Fibroblast of upper back skin (primary cell): ENCODE measurements at regions not wholly inside any gene's neighbourhood (a gene's known extent, or its start where the extent isn't known, plus 50 kb on each side); places are given as distances from the start of the nearest gene placed in this dataset.
A peak's percentile ranks its signal among the peaks of the same experiment; 100 is the strongest.
"Not testable (repeated sequence)": the region's sequence is repeated elsewhere in the genome, so short reads cannot be mapped to it uniquely, and the experiment has no call there.

ENCODE experiments used
- DNase-seq: peaks from one replicate; pipeline ENCODE4 v3.0.0-alpha.2; 2013

GRCh38 chr11:19428206-19429002 is 187.7 kb upstream of the E2F8 start:
- DNase-seq, result no peak

GRCh38 chr11:19426756-19427403 is 186.1 kb upstream of the E2F8 start:
- DNase-seq, result peak; percentile 62

GRCh38 chr11:19426011-19426755 is 185.4 kb upstream of the E2F8 start:
- no peak for DNase-seq

GRCh38 chr11:19422276-19422675 is 181.5 kb upstream of the E2F8 start:
- no peak for DNase-seq

GRCh38 chr11:19420868-19421533 is 180.3 kb upstream of the E2F8 start:
- DNase-seq, result no peak

- DNase-seq, result peak; percentile 22
Observed at GRCh38 chr11:19419808-19420207, 179.1 kb upstream of the E2F8 start.

GRCh38 chr11:19419021-19419750 is 178.4 kb upstream of the E2F8 start:
- peak; percentile 80 for DNase-seq

- DNase-seq, result no peak
Observed at GRCh38 chr11:19418221-19418620, 177.5 kb upstream of the E2F8 start.

GRCh38 chr11:19412070-19412469 is 171.3 kb upstream of the E2F8 start:
- DNase-seq, result not testable (repeated sequence)

GRCh38 chr11:19410032-19410431 is 169.3 kb upstream of the E2F8 start:
- no peak for DNase-seq

GRCh38 chr11:19409307-19409706 is 168.6 kb upstream of the E2F8 start:
- peak; percentile 32 for DNase-seq

- no peak for DNase-seq
Observed at GRCh38 chr11:19407677-19408270, 167.0 kb upstream of the E2F8 start.

GRCh38 chr11:19405966-19406365 is 165.2 kb upstream of the E2F8 start:
- DNase-seq, result no peak

GRCh38 chr11:19404787-19405186 is 164.0 kb upstream of the E2F8 start:
- no peak for DNase-seq

- DNase-seq, result no peak
Observed at GRCh38 chr11:19403196-19403895, 162.6 kb upstream of the E2F8 start.

- no peak for DNase-seq
Observed at GRCh38 chr11:19400296-19400695, 159.6 kb upstream of the E2F8 start.

GRCh38 chr11:19398772-19399527 is 158.2 kb upstream of the E2F8 start:
- DNase-seq, result peak; percentile 74

- DNase-seq, result no peak
Observed at GRCh38 chr11:19398273-19398672, 157.5 kb upstream of the E2F8 start.

- DNase-seq, result no peak
Observed at GRCh38 chr11:19395050-19395449, 154.3 kb upstream of the E2F8 start.

- no peak for DNase-seq
Observed at GRCh38 chr11:19394525-19395016, 153.8 kb upstream of the E2F8 start.
